Retinal pigment epithelial cell (primary cell): ENCODE measurements at regions not wholly inside any gene's neighbourhood (a gene's known extent, or its start where the extent isn't known, plus 50 kb on each side); places are given as distances from the start of the nearest gene placed in this dataset.

Experiments used
- DNase-seq: peaks from one replicate; pipeline ENCODE4 v3.0.0-alpha.2; 2010; ENCODE audit warnings: low read depth
- H3K4me3 ChIP-seq: 2 replicates; pipeline ENCODE4 v1.5.1; 2011; ENCODE audit warnings: mild to moderate bottlenecking, low read length, control low read depth, moderate library complexity
- TF ChIP-seq, protein P1 (sequence below): conservative IDR thresholded peaks from 2 replicates; pipeline ENCODE4 v1.5.1; 2011; ENCODE audit warnings: low read depth, low read length, control low read depth, inconsistent platforms

DNA sequence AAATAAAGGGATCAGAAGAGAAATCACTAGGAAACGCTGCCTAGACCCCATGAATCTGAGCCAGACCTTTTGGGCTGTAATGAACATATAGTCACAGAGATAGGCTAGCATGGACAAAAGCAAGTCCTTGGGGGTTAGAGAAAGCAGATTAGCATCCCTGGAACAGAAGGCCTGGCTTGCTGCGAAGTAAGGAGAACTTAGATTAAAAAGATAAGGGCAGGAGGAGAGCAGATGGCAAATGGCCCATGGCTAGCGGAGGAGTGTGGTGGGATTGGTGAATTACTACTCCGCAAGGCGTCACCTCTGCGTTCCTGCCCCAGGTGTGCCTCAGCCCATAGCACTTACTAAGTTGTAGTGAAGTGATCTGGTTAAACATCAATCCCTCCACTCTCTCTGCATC is 92.3 kb upstream of the ZNF438 start:
- no peak overlapping the region for H3K4me3 ChIP-seq
- no peak for DNase-seq
- TF ChIP-seq, protein P1, sequence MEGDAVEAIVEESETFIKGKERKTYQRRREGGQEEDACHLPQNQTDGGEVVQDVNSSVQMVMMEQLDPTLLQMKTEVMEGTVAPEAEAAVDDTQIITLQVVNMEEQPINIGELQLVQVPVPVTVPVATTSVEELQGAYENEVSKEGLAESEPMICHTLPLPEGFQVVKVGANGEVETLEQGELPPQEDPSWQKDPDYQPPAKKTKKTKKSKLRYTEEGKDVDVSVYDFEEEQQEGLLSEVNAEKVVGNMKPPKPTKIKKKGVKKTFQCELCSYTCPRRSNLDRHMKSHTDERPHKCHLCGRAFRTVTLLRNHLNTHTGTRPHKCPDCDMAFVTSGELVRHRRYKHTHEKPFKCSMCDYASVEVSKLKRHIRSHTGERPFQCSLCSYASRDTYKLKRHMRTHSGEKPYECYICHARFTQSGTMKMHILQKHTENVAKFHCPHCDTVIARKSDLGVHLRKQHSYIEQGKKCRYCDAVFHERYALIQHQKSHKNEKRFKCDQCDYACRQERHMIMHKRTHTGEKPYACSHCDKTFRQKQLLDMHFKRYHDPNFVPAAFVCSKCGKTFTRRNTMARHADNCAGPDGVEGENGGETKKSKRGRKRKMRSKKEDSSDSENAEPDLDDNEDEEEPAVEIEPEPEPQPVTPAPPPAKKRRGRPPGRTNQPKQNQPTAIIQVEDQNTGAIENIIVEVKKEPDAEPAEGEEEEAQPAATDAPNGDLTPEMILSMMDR = no peak

DNA sequence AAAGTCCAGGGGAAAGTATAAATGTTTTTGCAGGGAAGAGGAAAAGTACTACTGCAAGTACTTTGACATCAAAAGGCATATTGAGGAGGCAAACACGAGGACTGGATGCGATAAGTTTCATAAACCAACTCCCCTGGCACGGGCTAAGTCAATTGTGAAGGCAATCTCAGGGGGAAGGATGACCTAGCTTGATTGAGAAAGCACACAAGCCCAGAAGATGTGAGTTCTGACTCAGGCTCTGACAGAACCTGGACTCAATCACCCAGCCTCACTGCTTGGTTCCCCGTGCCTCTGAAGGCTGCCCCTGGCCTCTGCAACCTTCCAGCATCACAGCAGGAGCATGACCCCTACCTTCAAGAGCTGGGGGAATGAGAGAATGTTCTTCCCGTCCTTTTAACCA is 93.2 kb upstream of the ZNF438 start:
- H3K4me3 ChIP-seq = no peak overlapping the region
- TF ChIP-seq, protein P1 = no peak
- DNase-seq = no peak

DNA sequence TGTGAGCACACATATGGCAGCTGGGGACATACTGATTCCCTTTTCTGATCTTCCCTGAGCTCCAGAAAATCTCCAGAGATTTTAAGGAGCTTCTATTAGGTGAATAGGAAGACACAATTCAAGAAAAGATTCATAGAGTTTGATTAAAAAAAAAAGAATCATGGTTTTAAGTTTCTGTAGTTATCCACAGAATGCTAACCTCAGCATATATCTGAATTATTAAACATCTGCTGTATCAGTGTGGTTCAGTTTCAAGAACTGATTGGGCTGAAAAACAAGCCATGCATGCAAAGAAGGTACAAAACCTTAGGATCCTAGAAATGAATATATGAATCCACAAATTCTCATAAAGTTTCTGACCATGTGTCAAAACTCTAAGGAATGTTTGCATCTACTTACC is 94.1 kb upstream of the ZNF438 start:
- H3K4me3 ChIP-seq = no peak overlapping the region
- DNase-seq = no peak
- TF ChIP-seq, protein P1 = no peak

DNA sequence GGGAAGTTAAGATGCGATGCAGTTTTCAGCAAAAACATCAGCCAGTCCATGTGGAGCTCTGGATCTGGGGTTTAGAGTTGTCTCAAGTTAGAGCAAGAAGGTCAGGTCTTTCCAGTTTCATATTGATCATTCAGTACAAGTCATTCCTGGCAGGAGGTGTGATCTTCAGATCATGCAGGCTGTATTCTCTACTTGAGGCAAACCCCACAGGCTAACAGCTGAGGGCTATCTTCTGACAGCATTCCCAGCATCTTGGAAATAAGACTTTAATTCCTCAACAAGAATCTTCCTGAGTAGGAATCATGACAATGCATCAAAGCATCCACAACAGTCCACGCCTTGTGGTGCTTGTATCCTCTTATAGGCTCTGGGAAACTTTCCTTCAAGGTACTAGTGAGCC is 94.9 kb upstream of the ZNF438 start:
- DNase-seq = no peak
- H3K4me3 ChIP-seq = no peak overlapping the region
- TF ChIP-seq, protein P1 = no peak

DNA sequence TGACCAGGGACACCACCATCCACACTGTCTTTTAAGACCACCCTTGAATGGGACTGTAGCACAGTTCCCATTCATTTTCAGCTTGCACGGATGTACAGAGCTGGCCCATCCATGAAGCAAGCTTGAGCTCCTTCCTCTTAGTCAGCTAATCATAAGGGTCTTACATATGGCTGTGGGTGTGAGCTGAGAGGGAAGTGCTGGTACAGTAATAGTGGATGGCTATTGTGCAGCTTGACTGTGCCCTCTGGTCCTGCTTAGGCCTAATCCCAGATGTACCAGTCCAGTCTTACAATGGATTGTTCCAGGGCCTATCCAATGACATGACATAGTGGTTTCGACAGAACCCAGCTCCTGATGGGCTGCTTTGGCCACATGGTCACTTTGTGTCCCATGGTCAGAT is 96.9 kb upstream of the ZNF438 start:
- H3K4me3 ChIP-seq = no peak overlapping the region
- TF ChIP-seq, protein P1 = no peak
- no peak for DNase-seq

DNA sequence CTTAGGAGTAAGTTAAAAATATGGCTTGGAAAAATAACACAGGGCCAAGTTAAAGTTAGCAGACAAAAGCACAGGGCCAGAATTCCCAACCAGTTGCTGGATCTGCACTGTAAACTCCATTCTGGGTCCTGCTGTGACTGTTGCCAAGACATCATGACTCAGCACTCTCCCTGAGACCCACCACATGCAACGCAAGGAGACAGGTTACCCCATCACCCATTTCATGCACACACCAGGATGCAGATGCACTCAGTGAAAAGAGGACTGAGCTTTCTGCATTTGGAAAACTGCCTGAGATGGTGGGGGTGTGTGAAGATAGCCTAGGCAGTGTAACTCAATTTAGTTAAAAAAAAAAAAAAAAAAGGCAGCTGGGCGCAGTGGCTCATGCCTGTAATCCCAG is 97.6 kb upstream of the ZNF438 start:
- TF ChIP-seq, protein P1 = no peak
- no peak overlapping the region for H3K4me3 ChIP-seq
- no peak for DNase-seq

DNA sequence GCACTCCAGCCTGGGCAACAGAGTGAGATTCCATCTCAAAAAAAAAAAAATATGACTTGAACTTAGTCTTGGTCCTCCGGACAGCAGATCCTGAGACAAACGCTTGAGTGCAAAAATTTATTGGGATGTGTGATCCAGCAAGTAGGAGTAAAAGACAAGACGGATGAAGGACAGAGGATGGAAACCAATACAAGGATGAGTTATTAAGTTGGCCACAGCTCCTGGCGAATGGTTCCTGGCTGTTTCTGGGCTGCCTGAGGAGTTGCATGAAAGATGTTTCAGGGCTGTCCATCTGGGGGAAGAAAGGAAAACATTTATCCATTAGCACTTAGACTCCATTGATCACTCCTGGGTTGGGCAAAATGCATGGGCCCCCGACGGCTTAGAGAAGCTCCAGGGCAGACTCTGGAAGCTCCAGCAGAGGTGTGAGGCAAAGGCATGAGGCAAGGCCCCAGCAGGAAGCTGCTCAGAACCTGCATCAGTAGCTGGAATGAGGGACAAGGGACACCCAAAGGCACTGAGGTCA is 98.3 kb upstream of the ZNF438 start:
- TF ChIP-seq, protein P1 = no peak
- no peak overlapping the region for H3K4me3 ChIP-seq
- no peak for DNase-seq
